Activated T-cell treated with anti-CD3 and anti-CD28 coated beads, Interleukin-2, amount 50 U/mL, for 48 hours (primary cell): ENCODE measurements at regions not wholly inside any gene's neighbourhood (a gene's known extent, or its start where the extent isn't known, plus 50 kb on each side); places are given as distances from the start of the nearest gene placed in this dataset.
"Not testable (repeated sequence)": the region's sequence is repeated elsewhere in the genome, so short reads cannot be mapped to it uniquely, and the experiment has no call there.

ENCODE experiments used
- DNase-seq, 2 experiments: peaks; one replicate each; pipeline ENCODE4 v3.0.0-alpha.2; 2020

- no peak for DNase-seq
Observed at GRCh38 chr3:144770281-144770680, 798.7 kb downstream of the DIPK2A start.

- DNase-seq = no peak
Observed at GRCh38 chr3:144770915-144771351, 799.3 kb downstream of the DIPK2A start.

GRCh38 chr3:144771381-144771870 is 799.8 kb downstream of the DIPK2A start:
- DNase-seq = no peak

GRCh38 chr3:144772372-144772771 is 800.7 kb downstream of the DIPK2A start:
- DNase-seq = no peak

- DNase-seq = no peak
Observed at GRCh38 chr3:144773350-144773749, 801.7 kb downstream of the DIPK2A start.

- DNase-seq = no peak
Observed at GRCh38 chr3:144774897-144775296, 803.3 kb downstream of the DIPK2A start.

- no peak for DNase-seq
Observed at GRCh38 chr3:144775551-144775950, 803.9 kb downstream of the DIPK2A start.

- DNase-seq = no peak
Observed at GRCh38 chr3:144777906-144778305, 806.3 kb downstream of the DIPK2A start.

GRCh38 chr3:144791034-144791433 is 819.4 kb downstream of the DIPK2A start:
- DNase-seq = no peak

- no peak for DNase-seq
Observed at GRCh38 chr3:144801890-144802289, 830.3 kb downstream of the DIPK2A start.

- DNase-seq = no peak
Observed at GRCh38 chr3:144809380-144809779, 837.8 kb downstream of the DIPK2A start.

GRCh38 chr3:144810160-144810559 is 838.5 kb downstream of the DIPK2A start:
- DNase-seq = no peak

- DNase-seq = no peak
Observed at GRCh38 chr3:144815655-144816054, 844.0 kb downstream of the DIPK2A start.

- DNase-seq = no peak
Observed at GRCh38 chr3:144816323-144816722, 844.7 kb downstream of the DIPK2A start.

GRCh38 chr3:144818973-144819372 is 847.4 kb downstream of the DIPK2A start:
- DNase-seq = no peak

GRCh38 chr3:144820232-144820631 is 848.6 kb downstream of the DIPK2A start:
- not testable (repeated sequence) for DNase-seq

GRCh38 chr3:144820726-144821125 is 849.1 kb downstream of the DIPK2A start:
- DNase-seq = no peak

GRCh38 chr3:144821583-144821982 is 850.0 kb downstream of the DIPK2A start:
- DNase-seq = no peak

GRCh38 chr3:144822671-144823070 is 851.0 kb downstream of the DIPK2A start:
- DNase-seq = no peak

GRCh38 chr3:144831955-144832716 is 860.5 kb downstream of the DIPK2A start:
- DNase-seq = no peak

- DNase-seq = no peak
Observed at GRCh38 chr3:144839991-144840390, 868.4 kb downstream of the DIPK2A start.

- no peak for DNase-seq
Observed at GRCh38 chr3:144840866-144841265, 869.2 kb downstream of the DIPK2A start.

GRCh38 chr3:144843099-144843498 is 871.5 kb downstream of the DIPK2A start:
- DNase-seq = no peak

GRCh38 chr3:144852999-144853398 is 881.4 kb downstream of the DIPK2A start:
- DNase-seq = no peak

- DNase-seq = not testable (repeated sequence)
Observed at GRCh38 chr3:144854020-144854419, 882.4 kb downstream of the DIPK2A start.
